Neural cell (in vitro differentiated cells): ENCODE measurements at regions not wholly inside any gene's neighbourhood (a gene's known extent, or its start where the extent isn't known, plus 50 kb on each side); places are given as distances from the start of the nearest gene placed in this dataset.
"Not testable (repeated sequence)": the region's sequence is repeated elsewhere in the genome, so short reads cannot be mapped to it uniquely, and the experiment has no call there.

Experiments used
- H2AFZ ChIP-seq: fragments of 200-600, 300-800 bp; sonication (generic), shearing (Covaris generic); 2 replicates; pipeline ENCODE4 v1.6.0; 2014; ENCODE audit warnings: low read depth, mild to moderate bottlenecking, antibody characterized with exemption, low read length, moderate library complexity
- H3F3A ChIP-seq: fragments of 200-600 bp; shearing (Covaris generic); 2 replicates; pipeline ENCODE4 v1.6.1; 2016; ENCODE audit warnings: mild to moderate bottlenecking, moderate library complexity, mixed read lengths, antibody characterized with exemption, low read length; ENCODE audit not compliant: insufficient read depth, poor library complexity, severe bottlenecking
- H3K27ac ChIP-seq: fragments of 200-600, 300-800 bp; sonication (generic), shearing (Covaris generic); 2 replicates; pipeline ENCODE4 v1.5.1; 2014; ENCODE audit warnings: mild to moderate bottlenecking, low read length, moderate library complexity
- H3K27me3 ChIP-seq: fragments of 300-800, 200-600 bp; sonication (generic), shearing (Covaris generic); 2 replicates; pipeline ENCODE4 v1.6.0; 2014; ENCODE audit warnings: mild to moderate bottlenecking, low read depth, low read length, moderate library complexity; ENCODE audit not compliant: insufficient read depth
- H3K36me3 ChIP-seq: fragments of 300-800, 200-600 bp; sonication (generic), shearing (Covaris generic); 2 replicates; pipeline ENCODE4 v1.5.1; 2014; ENCODE audit warnings: mild to moderate bottlenecking, antibody characterized with exemption, low read length, moderate library complexity; ENCODE audit not compliant: insufficient read depth
- H3K4me2 ChIP-seq: fragments of 300-800, 200-600 bp; sonication (generic), shearing (Covaris generic); 2 replicates; pipeline ENCODE4 v1.6.0; 2014; ENCODE audit warnings: mild to moderate bottlenecking, low read length
- H3K4me3 ChIP-seq: fragments of 300-800, 200-600 bp; sonication (generic), shearing (Covaris generic); 2 replicates; pipeline ENCODE4 v1.5.1; 2014; ENCODE audit warnings: mild to moderate bottlenecking, low read length, moderate library complexity
- H3K79me2 ChIP-seq: fragments of 200-600 bp; shearing (Covaris generic); replicated peaks from 2 replicates; pipeline ENCODE4 v1.6.0; 2014; ENCODE audit warnings: mild to moderate bottlenecking, low read length, moderate library complexity; ENCODE audit not compliant: insufficient read depth
- H3K9ac ChIP-seq: fragments of 300-800, 200-600 bp; sonication (generic), shearing (Covaris generic); 2 replicates; pipeline ENCODE4 v1.6.1; 2016; ENCODE audit warnings: mild to moderate bottlenecking, low read length, mixed read lengths
- H3K9me2 ChIP-seq: fragments of 200-600 bp; shearing (Covaris generic); 2 replicates; pipeline ENCODE4 v1.6.1; 2016; ENCODE audit warnings: mild to moderate bottlenecking, low read length, mixed read lengths; ENCODE audit not compliant: insufficient read depth
- H3K9me3 ChIP-seq: fragments of 200-600, 300-800 bp; sonication (generic), shearing (Covaris generic); 2 replicates; pipeline ENCODE4 v1.6.1; 2016; ENCODE audit warnings: mild to moderate bottlenecking, mixed run types, low read length, moderate library complexity, mixed read lengths
- H4K20me1 ChIP-seq: fragments of 200-600 bp; shearing (Covaris generic); 2 replicates; pipeline ENCODE4 v1.6.1; 2016; ENCODE audit warnings: mild to moderate bottlenecking, mixed run types; ENCODE audit not compliant: insufficient read depth
- EP300 ChIP-seq: fragments of 450-650 bp; conservative IDR thresholded peaks from 2 replicates; pipeline ENCODE4 v1.6.1; 2014; ENCODE audit warnings: antibody characterized with exemption, mild to moderate bottlenecking, moderate library complexity; ENCODE audit not compliant: poor library complexity, severe bottlenecking
- EZH2 ChIP-seq: fragments of 200-600, 300-800 bp; shearing (Covaris generic), sonication (generic); IDR thresholded peaks from 2 replicates; pipeline ENCODE4 v1.6.1; 2014; ENCODE audit warnings: antibody characterized with exemption, low read length, borderline replicate concordance, mild to moderate bottlenecking; ENCODE audit not compliant: insufficient read depth, poor library complexity, severe bottlenecking
- MXI1 ChIP-seq: fragments of 450-650 bp; conservative IDR thresholded peaks from 2 replicates; pipeline ENCODE4 v1.6.1; 2014; ENCODE audit warnings: antibody characterized with exemption, mild to moderate bottlenecking; ENCODE audit not compliant: poor library complexity, severe bottlenecking
- POLR2AphosphoS5 ChIP-seq: IDR thresholded peaks from 2 replicates; pipeline ENCODE4 v1.6.1; 2012
- RAD21 ChIP-seq: fragments of 450-650 bp; conservative IDR thresholded peaks from 2 replicates; pipeline ENCODE4 v1.6.1; 2014; ENCODE audit warnings: antibody characterized with exemption, mild to moderate bottlenecking, moderate library complexity
- SMC3 ChIP-seq: fragments of 450-650 bp; conservative IDR thresholded peaks from 2 replicates; pipeline ENCODE4 v1.6.1; 2014; ENCODE audit warnings: antibody characterized with exemption, mild to moderate bottlenecking, moderate library complexity; ENCODE audit not compliant: poor library complexity
- TAF1 ChIP-seq: IDR thresholded peaks from 2 replicates; pipeline ENCODE4 v1.6.1; 2012; ENCODE audit warnings: low read depth
- TF ChIP-seq, protein P1 (sequence below): fragments of 450-650 bp; IDR thresholded peaks from 2 replicates; pipeline ENCODE4 v1.5.1; 2014; ENCODE audit warnings: antibody characterized with exemption, mild to moderate bottlenecking, moderate library complexity; ENCODE audit not compliant: poor library complexity, severe bottlenecking
- TF ChIP-seq, protein P2 (sequence below): IDR thresholded peaks from 2 replicates; pipeline ENCODE4 v1.6.1; 2012; ENCODE audit warnings: borderline replicate concordance

DNA sequence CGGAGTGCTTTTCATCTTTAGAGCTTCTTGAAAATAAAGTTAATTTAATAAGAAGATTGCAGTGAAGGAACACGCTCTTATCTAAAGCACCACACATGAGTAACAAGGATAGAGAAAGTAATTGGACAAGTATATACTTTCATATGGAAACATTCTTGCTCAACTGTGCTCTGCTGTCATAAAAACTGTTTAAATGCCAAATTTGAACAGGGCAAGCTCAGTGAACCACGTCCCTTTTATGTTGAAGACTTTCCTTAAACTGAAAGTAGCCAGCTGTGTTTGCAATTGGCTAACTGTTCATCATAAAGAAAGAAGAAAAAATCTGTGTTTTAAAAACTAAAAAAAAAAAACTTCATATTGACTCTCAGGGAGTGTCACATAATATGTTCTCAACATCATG is 1610.7 kb upstream of the C9orf72 start:
- Histone ChIP-seq H3K9me2 (no peaks in the 10 kb centered on the region), H3K79me2 (no peaks in the 10 kb centered on the region), H3K27me3 (no peaks in the 10 kb centered on the region), H3F3A (no peaks in the 10 kb centered on the region), H3K36me3 (no peaks in the 10 kb centered on the region), H3K9ac (no peak overlapping the region), H2AFZ (no peak overlapping the region), H4K20me1 (peaks cover 5% of the 10 kb centered on the region), H3K9me3 (no peaks in the 10 kb centered on the region), H3K4me3 (no peak overlapping the region), H3K4me2 (no peak overlapping the region), H3K27ac (no peak overlapping the region)
- no peak for TF ChIP-seq EP300
- no peak for TF ChIP-seq RAD21
- no peak for TF ChIP-seq TAF1
- no peak for TF ChIP-seq POLR2AphosphoS5
- no peak for TF ChIP-seq SMC3
- no peak for TF ChIP-seq EZH2
- TF ChIP-seq MXI1 = no peak
- TF ChIP-seq, protein P1, sequence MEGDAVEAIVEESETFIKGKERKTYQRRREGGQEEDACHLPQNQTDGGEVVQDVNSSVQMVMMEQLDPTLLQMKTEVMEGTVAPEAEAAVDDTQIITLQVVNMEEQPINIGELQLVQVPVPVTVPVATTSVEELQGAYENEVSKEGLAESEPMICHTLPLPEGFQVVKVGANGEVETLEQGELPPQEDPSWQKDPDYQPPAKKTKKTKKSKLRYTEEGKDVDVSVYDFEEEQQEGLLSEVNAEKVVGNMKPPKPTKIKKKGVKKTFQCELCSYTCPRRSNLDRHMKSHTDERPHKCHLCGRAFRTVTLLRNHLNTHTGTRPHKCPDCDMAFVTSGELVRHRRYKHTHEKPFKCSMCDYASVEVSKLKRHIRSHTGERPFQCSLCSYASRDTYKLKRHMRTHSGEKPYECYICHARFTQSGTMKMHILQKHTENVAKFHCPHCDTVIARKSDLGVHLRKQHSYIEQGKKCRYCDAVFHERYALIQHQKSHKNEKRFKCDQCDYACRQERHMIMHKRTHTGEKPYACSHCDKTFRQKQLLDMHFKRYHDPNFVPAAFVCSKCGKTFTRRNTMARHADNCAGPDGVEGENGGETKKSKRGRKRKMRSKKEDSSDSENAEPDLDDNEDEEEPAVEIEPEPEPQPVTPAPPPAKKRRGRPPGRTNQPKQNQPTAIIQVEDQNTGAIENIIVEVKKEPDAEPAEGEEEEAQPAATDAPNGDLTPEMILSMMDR = no peak
- TF ChIP-seq, protein P2, sequence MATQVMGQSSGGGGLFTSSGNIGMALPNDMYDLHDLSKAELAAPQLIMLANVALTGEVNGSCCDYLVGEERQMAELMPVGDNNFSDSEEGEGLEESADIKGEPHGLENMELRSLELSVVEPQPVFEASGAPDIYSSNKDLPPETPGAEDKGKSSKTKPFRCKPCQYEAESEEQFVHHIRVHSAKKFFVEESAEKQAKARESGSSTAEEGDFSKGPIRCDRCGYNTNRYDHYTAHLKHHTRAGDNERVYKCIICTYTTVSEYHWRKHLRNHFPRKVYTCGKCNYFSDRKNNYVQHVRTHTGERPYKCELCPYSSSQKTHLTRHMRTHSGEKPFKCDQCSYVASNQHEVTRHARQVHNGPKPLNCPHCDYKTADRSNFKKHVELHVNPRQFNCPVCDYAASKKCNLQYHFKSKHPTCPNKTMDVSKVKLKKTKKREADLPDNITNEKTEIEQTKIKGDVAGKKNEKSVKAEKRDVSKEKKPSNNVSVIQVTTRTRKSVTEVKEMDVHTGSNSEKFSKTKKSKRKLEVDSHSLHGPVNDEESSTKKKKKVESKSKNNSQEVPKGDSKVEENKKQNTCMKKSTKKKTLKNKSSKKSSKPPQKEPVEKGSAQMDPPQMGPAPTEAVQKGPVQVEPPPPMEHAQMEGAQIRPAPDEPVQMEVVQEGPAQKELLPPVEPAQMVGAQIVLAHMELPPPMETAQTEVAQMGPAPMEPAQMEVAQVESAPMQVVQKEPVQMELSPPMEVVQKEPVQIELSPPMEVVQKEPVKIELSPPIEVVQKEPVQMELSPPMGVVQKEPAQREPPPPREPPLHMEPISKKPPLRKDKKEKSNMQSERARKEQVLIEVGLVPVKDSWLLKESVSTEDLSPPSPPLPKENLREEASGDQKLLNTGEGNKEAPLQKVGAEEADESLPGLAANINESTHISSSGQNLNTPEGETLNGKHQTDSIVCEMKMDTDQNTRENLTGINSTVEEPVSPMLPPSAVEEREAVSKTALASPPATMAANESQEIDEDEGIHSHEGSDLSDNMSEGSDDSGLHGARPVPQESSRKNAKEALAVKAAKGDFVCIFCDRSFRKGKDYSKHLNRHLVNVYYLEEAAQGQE = no peak

DNA sequence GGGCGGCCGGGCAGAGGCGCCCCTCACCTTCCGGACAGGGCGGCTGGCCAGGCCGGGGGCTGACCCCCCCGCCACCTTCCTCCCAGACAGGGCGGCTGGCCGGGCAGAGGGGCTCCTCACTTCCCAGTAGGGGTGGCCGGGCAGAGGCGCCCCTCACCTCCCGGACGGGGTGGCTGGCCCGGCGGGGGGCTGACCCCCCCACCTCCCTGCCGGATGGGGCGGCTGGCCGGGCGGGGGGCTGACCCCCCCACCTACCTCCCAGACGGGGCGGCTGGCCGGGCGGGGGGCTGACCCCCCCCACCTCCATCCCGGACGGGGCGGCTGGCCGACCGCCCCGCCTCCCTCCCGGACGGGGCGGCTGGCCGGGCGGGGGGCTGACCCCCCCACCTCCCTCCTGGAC is 1615.5 kb upstream of the C9orf72 start:
- not testable (repeated sequence) for H3F3A ChIP-seq, H3K9me3 ChIP-seq, H2AFZ ChIP-seq, H3K79me2 ChIP-seq, H4K20me1 ChIP-seq, H3K27ac ChIP-seq, H3K36me3 ChIP-seq, H3K4me2 ChIP-seq, H3K4me3 ChIP-seq, H3K27me3 ChIP-seq, H3K9ac ChIP-seq, H3K9me2 ChIP-seq

DNA sequence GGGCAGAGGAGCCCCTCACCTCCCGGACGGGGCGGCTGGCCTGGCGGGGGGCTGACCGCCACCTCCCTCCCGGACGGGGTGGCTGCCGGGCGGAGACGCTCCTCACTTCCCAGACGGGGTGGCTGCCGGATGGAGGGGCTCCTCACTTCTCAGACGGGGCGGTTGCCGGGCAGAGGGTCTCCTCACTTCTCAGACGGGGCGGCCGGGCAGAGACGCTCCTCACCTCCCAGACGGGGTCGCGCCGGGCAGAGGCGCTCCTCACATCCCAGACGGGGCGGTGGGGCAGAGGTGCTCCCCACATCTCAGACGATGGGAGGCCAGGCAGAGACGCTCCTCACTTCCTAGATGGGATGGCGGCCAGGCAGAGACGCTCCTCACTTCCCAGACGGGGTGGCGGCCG is 1615.9 kb upstream of the C9orf72 start:
- not testable (repeated sequence) for H3K4me3 ChIP-seq, H3K36me3 ChIP-seq, H2AFZ ChIP-seq, H3K27me3 ChIP-seq, H3F3A ChIP-seq, H3K9me2 ChIP-seq, H3K27ac ChIP-seq, H3K9me3 ChIP-seq, H3K79me2 ChIP-seq, H3K9ac ChIP-seq, H3K4me2 ChIP-seq, H4K20me1 ChIP-seq
